H1 (cell line): ENCODE measurements at regions not wholly inside any gene's neighbourhood (a gene's known extent, or its start where the extent isn't known, plus 50 kb on each side); places are given as distances from the start of the nearest gene placed in this dataset.

Source experiments
- CTCF ChIA-PET: fragments of 300-600 bp; sonication (Branson Sonifier 250); formaldehyde crosslinking; loops from one replicate; lab custom pipeline; 2021; ENCODE audit not compliant: partially characterized antibody; lab: Charles Lee
- POLR2A ChIA-PET: fragments of 300-600 bp; sonication (Branson Sonifier 250); formaldehyde crosslinking; loops from one replicate; lab custom pipeline; 2021; ENCODE audit warnings: inconsistent platforms; ENCODE audit not compliant: partially characterized antibody; lab: Charles Lee
- DNase-seq, 2 experiments: peaks; one replicate each; pipeline versions ENCODE4 v3.0.0 to v3.0.0-alpha.2; 2010 to 2022; ENCODE audit warnings: low spot score in 2 of 2, low read depth in 1 of 2, mixed read lengths in 1 of 2
- FAIRE-seq: peaks from 2 replicates; lab custom pipeline; 2011; peaks lifted over from hg19 to GRCh38; lab: Jason Lieb, UNC
- H2AFZ ChIP-seq: 2 replicates; pipeline ENCODE4 v1.8.1; 2012; ENCODE audit warnings: low read length, inconsistent platforms
- H2AK5ac ChIP-seq: 2 replicates; pipeline ENCODE4 v1.6.1; 2013; ENCODE audit warnings: low read depth, low read length
- H2BK120ac ChIP-seq: replicated peaks from 2 replicates; pipeline ENCODE3; 2013; ENCODE audit warnings: low read depth, low read length, inconsistent platforms
- H2BK12ac ChIP-seq: 2 replicates; pipeline ENCODE4 v1.6.1; 2013; ENCODE audit warnings: low read depth, low read length
- H2BK15ac ChIP-seq: 2 replicates; pipeline ENCODE4 v1.6.1; 2013; ENCODE audit warnings: low read length
- H2BK20ac ChIP-seq: 2 replicates; pipeline ENCODE4 v1.6.1; 2013; ENCODE audit warnings: low read length
- H2BK5ac ChIP-seq: 2 replicates; pipeline ENCODE4 v1.6.1; 2013; ENCODE audit warnings: low read depth, low read length
- H3K14ac ChIP-seq: 2 replicates; pipeline ENCODE4 v1.6.1; 2013; ENCODE audit warnings: inconsistent platforms; ENCODE audit not compliant: insufficient read length
- H3K18ac ChIP-seq: 2 replicates; pipeline ENCODE4 v1.6.1; 2013; ENCODE audit warnings: low read length; ENCODE audit errors: extremely low read depth
- H3K23ac ChIP-seq: 2 replicates; pipeline ENCODE4 v1.6.1; 2013; ENCODE audit warnings: inconsistent platforms; ENCODE audit not compliant: insufficient read length
- H3K23me2 ChIP-seq: 2 replicates; pipeline ENCODE4 v1.6.1; 2013; ENCODE audit warnings: low read depth, low read length
- H3K27ac ChIP-seq: 2 replicates; pipeline ENCODE4 v1.6.1; 2011; ENCODE audit warnings: low read depth, low read length, inconsistent platforms
- H3K27me3 ChIP-seq, 4 experiments: replicated peaks in 1 of 4; 1 replicate in 1 of 4; 2 replicates in 3 of 4; pipeline versions ENCODE4 v1.6.1 to v1.8.1; 2011 to 2013; ENCODE audit warnings: low read length in 3 of 4, mild to moderate bottlenecking in 3 of 4, inconsistent platforms in 2 of 4, mixed read lengths in 2 of 4, moderate library complexity in 1 of 4; ENCODE audit not compliant: control insufficient read depth in 3 of 4, insufficient read depth in 3 of 4; ENCODE audit errors: extremely low read depth in 1 of 4
- H3K36me3 ChIP-seq, 4 experiments: 2 replicates each; pipeline versions ENCODE4 v1.6.1 to v1.8.1; 2011 to 2013; ENCODE audit warnings: mild to moderate bottlenecking in 4 of 4, low read length in 3 of 4, moderate library complexity in 2 of 4, control low read depth in 1 of 4, inconsistent platforms in 1 of 4; ENCODE audit not compliant: insufficient read depth in 4 of 4, control insufficient read depth in 2 of 4
- H3K4ac ChIP-seq: replicated peaks from 2 replicates; pipeline ENCODE3; 2013; ENCODE audit warnings: low read length, low read depth, mixed read lengths, inconsistent platforms; ENCODE audit not compliant: insufficient read length
- H3K4me1 ChIP-seq, 4 experiments: replicated peaks in 1 of 4; 1 replicate in 1 of 4; 2 replicates in 3 of 4; pipeline versions ENCODE4 v1.6.1 to v1.8.1; 2011 to 2013; ENCODE audit warnings: low read length in 3 of 4, inconsistent platforms in 2 of 4, mixed read lengths in 1 of 4; ENCODE audit not compliant: insufficient read depth in 4 of 4, control insufficient read depth in 3 of 4
- H3K4me2 ChIP-seq, 2 experiments: 2 replicates each; pipeline versions ENCODE4 v1.6.1 to v1.8.1; 2011 to 2013; ENCODE audit warnings: low read depth in 2 of 2, low read length in 2 of 2, control low read depth in 1 of 2, inconsistent platforms in 1 of 2, mild to moderate bottlenecking in 1 of 2; ENCODE audit not compliant: insufficient read depth in 1 of 2
- H3K4me3 ChIP-seq, 4 experiments: fragments of 200-600, 300-600 bp in 1 of 4; sonication (generic), shearing (Covaris generic), sonication (Bioruptor Twin) in 1 of 4; 2 replicates each; pipeline versions ENCODE4 v1.5.1 to v1.8.1; 2011 to 2016; ENCODE audit warnings: low read length in 4 of 4, low read depth in 3 of 4, control low read depth in 2 of 4, inconsistent platforms in 2 of 4, mild to moderate bottlenecking in 2 of 4, mixed read lengths in 1 of 4, moderate library complexity in 1 of 4; ENCODE audit not compliant: insufficient read depth in 2 of 4; ENCODE audit errors: extremely low read depth in 1 of 4
- H3K56ac ChIP-seq: replicated peaks from 2 replicates; pipeline ENCODE3; 2013; ENCODE audit warnings: low read depth, mild to moderate bottlenecking, mixed read lengths, low read length, inconsistent platforms; ENCODE audit not compliant: insufficient read length
- H3K79me1 ChIP-seq: 2 replicates; pipeline ENCODE4 v1.6.1; 2013; ENCODE audit warnings: low read depth, low read length, control low read depth
- H3K79me2 ChIP-seq, 2 experiments: 2 replicates each; pipeline versions ENCODE4 v1.6.1 to v1.8.1; 2012 to 2013; ENCODE audit warnings: low read length in 2 of 2, mild to moderate bottlenecking in 2 of 2, inconsistent platforms in 1 of 2; ENCODE audit not compliant: insufficient read depth in 2 of 2, control insufficient read depth in 1 of 2
- H3K9ac ChIP-seq, 4 experiments: replicated peaks in 1 of 4; 1 replicate in 1 of 4; 2 replicates in 3 of 4; pipeline versions ENCODE4 v1.6.1 to v1.8.1; 2011 to 2013; ENCODE audit warnings: low read depth in 3 of 4, low read length in 3 of 4, control low read depth in 2 of 4, mild to moderate bottlenecking in 2 of 4, moderate library complexity in 2 of 4, inconsistent platforms in 1 of 4; ENCODE audit errors: extremely low read depth in 1 of 4
- H3K9me3 ChIP-seq, 2 experiments: 2 replicates each; pipeline versions ENCODE4 v1.6.1 to v1.8.1; 2012 to 2013; ENCODE audit warnings: mild to moderate bottlenecking in 2 of 2, moderate library complexity in 2 of 2, control low read depth in 1 of 2, inconsistent platforms in 1 of 2, low read depth in 1 of 2, low read length in 1 of 2, mixed read lengths in 1 of 2; ENCODE audit not compliant: insufficient read depth in 2 of 2
- H4K20me1 ChIP-seq, 2 experiments: replicated peaks in 1 of 2; 2 replicates each; pipeline versions ENCODE3 to v1.8.1; 2011 to 2013; ENCODE audit warnings: inconsistent platforms in 2 of 2, low read length in 2 of 2, mild to moderate bottlenecking in 1 of 2; ENCODE audit not compliant: insufficient read depth in 2 of 2, control insufficient read depth in 1 of 2
- H4K5ac ChIP-seq: 2 replicates; pipeline ENCODE4 v1.6.1; 2013; ENCODE audit warnings: low read length, low read depth, mixed read lengths, inconsistent platforms; ENCODE audit not compliant: insufficient read length
- H4K8ac ChIP-seq: 2 replicates; pipeline ENCODE4 v1.8.0; 2013; ENCODE audit warnings: mild to moderate bottlenecking, moderate library complexity, low read length, inconsistent platforms; ENCODE audit not compliant: insufficient read depth; ENCODE audit errors: extremely low read depth
- H4K91ac ChIP-seq: replicated peaks from 2 replicates; pipeline ENCODE3; 2013; ENCODE audit warnings: low read length, mixed read lengths, inconsistent platforms; ENCODE audit not compliant: insufficient read length
- CEBPB ChIP-seq: IDR thresholded peaks from 2 replicates; pipeline ENCODE4 v1.6.1; 2012; ENCODE audit warnings: low read depth, low read length
- WGBS, 2 experiments: shearing (Covaris generic) in 1 of 2; methylation state at CpG; one replicate each; pipeline versions ENCODE4 v1.1.6 to v1.1.7; 2013 to 2015; ENCODE audit warnings: low lambda C conversion rate in 2 of 2, mixed read lengths in 2 of 2, inconsistent platforms in 1 of 2, low coverage in 1 of 2, missing lambda C conversion rate in 1 of 2; ENCODE audit not compliant: insufficient replicate concordance in 2 of 2, insufficient coverage in 1 of 2, insufficient read length in 1 of 2; ENCODE audit errors: extremely low coverage in 1 of 2, missing lambda C conversion rate in 1 of 2; 5-methylcytosine and 5-hydroxymethylcytosine counted together

- Histone ChIP-seq H3K27ac (no peak overlapping the region), H3K4me3 (no peak overlapping the region), H3K4ac (no peak overlapping the region), H2BK12ac (no peak overlapping the region), H4K20me1 (no peaks in the 10 kb centered on the region), H3K36me3 (no peaks in the 10 kb centered on the region), H3K79me2 (no peaks in the 10 kb centered on the region), H3K4me2 (no peak overlapping the region), H4K8ac (no peak overlapping the region), H2BK15ac (no peak overlapping the region), H4K91ac (no peak overlapping the region), H3K79me1 (no peaks in the 10 kb centered on the region), H2AFZ (no peak overlapping the region), H3K23ac (no peak overlapping the region), H3K23me2 (no peaks in the 10 kb centered on the region), H3K27me3 (no peaks in the 10 kb centered on the region), H3K9ac (no peak overlapping the region), H3K56ac (no peak overlapping the region), H3K4me1 (no peaks in the 10 kb centered on the region), H3K14ac (no peak overlapping the region), H2BK120ac (no peak overlapping the region), H2BK20ac (no peak overlapping the region), H2BK5ac (no peak overlapping the region), H3K18ac (no peak overlapping the region), H2AK5ac (no peak overlapping the region), H3K9me3 (peaks cover under 1 to 3% of the 10 kb centered on the region in 2 experiments; a peak in 2 of 4 replicates), H4K5ac (no peak overlapping the region)
- ChIA-PET CTCF (interaction anchor here (0.7 kb wide), 1 partner anchor 432 kb away, joined by 3 read pairs; no protein-coding TSS in a partner anchor), POLR2A (no interaction called here)
- DNase-seq: no peak
- WGBS, 2 experiments: 90% methylated on average over 5 of the region's 5 CpGs; no CpG with 5 or more reads in 1 of the 2 experiments
- FAIRE-seq: no peak
- TF ChIP-seq CEBPB: no peak
Observed at GRCh38 chr5:111997308-111997707, 240.3 kb upstream of the NREP start.
